Head of caudate nucleus (tissue), 42 donors: ENCODE measurements at regions not wholly inside any gene's neighbourhood (a gene's known extent, or its start where the extent isn't known, plus 50 kb on each side); places are given as distances from the start of the nearest gene placed in this dataset.
"Not testable (repeated sequence)": the region's sequence is repeated elsewhere in the genome, so short reads cannot be mapped to it uniquely, and the experiment has no call there.

Experiments used
- DNase-seq, 42 donors: peaks; one replicate each; pipeline versions ENCODE4 v3.0.0 to v3.0.0-alpha.2; 2020 to 2021; ENCODE audit warnings: mixed read lengths in 7 of 42
- intact Hi-C: fragments of 100-400 bp; cut with DNase I; formaldehyde crosslinking; loops from one replicate; pipeline ENCODE4 v1.15.0; 2022

DNA sequence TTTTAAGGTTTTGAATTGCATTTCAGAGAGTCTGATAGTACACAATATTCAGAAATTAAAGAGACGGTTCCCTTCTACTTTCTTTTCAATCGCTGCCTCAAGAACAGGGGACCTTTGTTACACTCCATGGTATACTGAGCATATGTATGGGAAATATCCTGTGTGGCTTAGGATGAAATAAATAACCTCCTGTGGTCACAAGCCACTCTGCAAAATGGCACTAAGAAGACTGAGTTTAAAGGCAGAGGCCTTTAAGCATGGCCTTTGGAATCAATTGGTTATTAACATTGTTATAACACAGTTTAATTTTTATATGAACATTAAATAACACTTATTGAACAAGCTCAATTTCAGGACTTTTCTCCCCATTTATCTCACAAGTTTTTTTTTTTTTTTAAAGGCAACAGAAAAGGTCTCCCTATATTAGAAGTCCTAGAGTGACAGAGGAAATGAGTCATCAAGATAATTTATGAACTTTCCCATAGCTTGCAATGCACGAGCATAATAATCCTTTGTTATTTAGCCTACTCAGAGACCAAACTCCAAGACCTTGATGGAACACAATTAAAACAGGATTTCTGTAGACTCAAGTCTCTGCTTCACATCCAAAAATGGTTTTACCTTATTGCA, 341.9 kb downstream of the TMEM167A start:
- DNase-seq = no peak
- intact Hi-C loops = no loop called here

DNA sequence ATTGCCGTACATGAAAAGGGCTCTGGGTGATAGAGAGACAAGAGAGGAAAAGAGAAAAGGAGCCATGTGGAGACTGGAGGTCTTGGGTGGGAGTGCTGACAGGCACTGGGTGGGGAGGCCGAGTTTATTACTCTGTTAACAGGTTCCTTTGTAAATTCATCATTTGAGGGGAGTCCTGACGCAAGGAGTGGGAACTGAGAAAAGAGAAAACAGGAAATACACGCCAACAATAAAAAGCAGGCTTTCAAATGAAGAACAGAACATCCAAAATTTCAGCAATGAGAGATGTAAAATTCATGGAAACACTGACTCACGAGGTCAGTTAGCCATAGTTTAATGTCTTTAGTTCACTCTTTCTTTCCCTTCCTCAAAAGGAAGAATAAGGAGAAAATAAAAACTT, 342.8 kb downstream of the TMEM167A start:
- DNase-seq = no peak
- intact Hi-C loops = no loop called here

DNA sequence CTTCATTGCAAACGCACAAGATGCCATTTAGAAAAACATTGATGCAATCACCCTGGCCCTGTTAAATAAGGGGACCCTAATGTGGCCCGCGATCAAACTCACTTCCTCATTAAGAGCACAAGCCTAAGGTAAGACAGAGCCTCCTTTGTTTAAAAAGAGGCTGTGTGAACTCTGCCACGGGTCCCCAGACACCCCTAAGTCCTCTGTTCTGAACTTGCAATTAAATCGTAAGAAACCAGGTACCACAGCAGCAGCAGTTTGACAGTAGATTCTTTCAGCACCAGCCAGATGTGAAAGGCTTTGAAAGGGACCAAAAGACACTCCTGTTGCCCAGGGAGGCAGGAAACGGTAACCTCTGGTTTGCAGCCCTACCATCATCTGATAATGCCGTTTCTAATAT, 346.3 kb downstream of the TMEM167A start:
- no peak for DNase-seq
- intact Hi-C loops = no loop called here

DNA sequence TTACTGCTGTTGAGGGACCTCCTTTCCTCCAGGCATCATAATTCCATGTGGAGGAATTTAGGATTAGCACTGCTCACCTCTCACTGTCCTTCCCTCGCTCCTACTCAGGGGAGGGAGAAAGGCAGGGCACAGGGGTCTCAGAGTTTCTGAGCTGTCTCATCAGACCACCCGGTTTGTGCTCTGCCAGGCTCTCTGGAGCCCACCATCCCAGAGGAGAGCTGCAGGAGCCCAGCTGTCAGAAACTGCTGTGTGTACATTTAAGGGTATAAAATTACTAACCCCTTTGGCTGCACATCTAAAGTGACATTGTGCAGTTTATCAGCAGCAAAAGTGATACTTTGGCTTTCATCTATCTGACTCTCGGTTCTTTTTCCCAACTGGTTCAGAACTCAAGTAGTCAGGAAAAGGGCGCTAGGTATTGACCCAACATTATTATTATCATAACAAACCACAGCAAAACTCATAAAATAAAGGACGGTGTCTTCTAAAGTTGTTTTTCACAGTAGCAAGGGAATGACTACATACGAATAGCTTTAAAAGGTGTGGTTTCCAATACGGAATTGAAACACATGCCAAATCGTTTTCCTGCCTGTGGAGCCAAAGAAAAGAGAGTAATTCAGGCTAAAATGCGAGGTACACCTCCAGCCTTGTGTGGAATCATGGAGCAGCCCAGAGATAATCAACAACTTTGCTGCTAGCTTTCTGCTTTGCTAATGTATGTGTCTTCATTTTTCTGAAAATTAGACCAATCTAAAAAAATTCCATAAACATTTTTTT, 348.1 kb downstream of the TMEM167A start:
- intact Hi-C loops = no loop called here
- DNase-seq = no peak

DNA sequence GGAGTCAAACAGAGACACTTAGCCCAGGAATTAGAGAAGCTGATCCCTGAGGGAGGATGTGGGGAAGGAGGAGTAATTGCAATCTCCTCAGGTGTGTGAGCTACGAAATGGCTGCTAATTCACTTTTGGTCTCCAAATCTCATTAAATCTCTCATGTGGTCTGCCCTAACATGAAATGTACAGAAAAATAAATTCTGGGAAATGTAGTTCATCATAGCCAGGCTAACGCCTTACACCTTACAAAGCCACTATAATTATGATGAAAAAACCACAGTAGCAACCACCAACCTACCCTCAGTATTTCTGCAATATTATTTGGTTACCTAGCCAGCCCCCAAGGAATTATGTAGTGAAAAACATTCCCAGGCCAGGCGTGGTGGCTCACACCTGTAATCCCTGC, 354.0 kb downstream of the TMEM167A start:
- intact Hi-C loops = no loop called here
- no peak for DNase-seq

DNA sequence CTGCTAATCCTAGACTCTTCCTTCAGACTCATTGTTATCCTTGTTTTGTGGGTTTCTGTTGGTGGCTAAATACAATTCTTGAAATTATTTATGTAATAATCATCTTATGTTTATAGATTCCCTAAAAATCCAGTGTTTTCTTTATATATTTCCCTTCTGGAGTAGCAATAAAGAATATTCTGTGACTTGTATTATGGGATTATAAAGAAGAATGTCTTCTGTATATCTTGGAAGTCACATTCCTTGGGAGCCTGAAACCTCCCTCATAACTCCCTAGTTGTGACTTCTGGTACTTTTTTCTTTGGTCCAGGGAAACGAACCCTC, 356.1 kb downstream of the TMEM167A start:
- intact Hi-C loops = no loop called here
- DNase-seq = no peak

DNA sequence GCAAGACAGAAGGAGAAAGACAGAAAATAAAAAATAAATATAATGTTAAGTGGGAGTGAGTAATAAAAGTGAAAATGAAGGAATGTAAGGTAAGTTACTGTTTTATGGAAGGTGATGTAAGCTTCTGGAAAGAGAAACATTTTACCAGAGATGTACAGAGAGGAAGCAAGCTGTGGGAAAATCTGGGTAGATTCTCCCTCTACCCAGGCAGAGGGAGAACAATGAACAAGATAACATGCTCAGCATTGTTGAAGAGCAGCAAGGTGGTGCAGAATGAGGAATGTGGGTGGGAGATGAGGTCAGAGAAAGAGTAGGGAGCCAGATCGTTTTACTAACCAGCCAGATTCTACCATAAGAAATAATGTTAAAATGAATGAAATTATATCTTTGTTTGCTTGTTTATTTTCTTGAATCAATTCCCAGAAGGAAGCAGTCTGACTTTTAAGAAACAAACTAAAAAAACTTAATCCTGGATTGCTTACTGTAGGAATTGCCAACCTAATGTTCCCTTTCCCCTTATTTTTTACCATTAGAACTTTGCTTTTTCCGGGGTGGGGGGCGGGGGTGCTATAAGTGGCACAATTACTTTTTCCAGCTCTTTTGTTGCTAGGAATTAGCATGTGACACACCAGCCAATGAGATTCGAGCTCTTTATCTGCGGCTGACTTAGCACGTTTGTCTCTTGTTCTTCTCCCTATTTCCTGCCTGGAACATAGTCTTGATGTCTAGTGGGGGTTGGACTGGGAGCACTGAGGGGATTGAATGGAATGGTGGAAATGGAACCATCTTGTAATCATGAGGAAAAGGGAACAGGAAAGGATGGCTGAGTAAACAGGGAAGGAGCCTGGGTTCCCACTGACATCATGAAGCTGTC, 356.7 kb downstream of the TMEM167A start:
- DNase-seq = no peak
- intact Hi-C loops = no loop called here

DNA sequence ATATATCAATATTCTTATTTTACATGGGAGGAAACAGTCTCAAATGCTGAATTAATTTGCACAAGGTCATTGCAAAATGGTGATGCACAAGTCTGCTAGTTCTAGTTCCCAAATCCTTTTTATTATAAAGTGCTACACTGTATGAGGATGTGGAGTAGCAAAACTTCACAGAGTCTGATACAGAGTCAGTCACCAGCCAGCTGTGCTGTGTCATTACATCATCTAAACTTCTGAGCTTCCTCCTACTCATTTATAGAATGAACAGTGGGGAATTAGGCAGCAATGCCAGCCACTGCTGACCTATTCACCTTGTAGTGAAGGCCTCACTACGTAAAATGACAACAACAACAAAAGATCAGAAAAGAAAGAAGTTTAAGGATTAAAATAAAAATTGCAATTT, 357.8 kb downstream of the TMEM167A start:
- intact Hi-C loops = no loop called here
- DNase-seq = no peak

DNA sequence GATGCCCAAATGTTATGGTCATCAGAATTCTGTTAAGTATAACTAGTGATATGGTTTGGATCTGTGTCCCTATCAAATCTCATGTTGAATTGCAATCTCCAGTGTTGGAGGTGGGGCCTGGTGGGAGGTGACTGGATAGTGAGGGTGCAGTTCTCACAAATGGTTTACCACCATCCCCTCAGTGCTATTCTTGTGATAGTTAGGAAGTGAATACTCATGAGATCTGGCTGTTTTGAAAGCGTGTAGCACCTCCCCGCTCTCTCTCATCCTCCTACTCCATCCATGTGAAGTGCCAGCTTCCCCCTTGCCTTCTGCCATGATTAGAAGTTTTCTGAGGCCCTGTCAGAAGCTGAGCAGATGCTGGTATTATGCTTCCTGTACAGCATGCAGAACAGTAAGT, 359.5 kb downstream of the TMEM167A start:
- intact Hi-C loops = no loop called here
- no peak for DNase-seq

DNA sequence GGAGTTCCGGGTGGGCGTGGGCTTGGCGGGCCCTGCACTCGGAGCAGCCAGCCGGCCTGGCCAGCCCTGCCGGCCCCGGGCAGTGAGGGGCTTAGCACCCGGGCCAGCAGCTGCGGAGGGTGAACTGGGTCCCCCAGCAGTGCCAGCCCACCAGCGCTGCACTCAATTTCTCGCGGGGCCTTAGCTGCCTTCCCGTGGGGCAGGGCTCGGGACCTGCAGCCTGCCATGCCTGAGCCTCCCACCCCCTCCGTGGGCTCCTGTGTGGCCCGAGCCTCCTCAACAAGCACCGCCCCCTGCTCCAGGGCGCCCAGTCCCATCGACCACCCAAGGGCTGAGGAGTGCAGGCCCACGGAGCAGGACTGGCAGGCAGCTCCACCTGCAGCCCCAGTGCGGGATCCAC, 362.5 kb downstream of the TMEM167A start:
- intact Hi-C loops, DNase-seq: not testable (repeated sequence)

DNA sequence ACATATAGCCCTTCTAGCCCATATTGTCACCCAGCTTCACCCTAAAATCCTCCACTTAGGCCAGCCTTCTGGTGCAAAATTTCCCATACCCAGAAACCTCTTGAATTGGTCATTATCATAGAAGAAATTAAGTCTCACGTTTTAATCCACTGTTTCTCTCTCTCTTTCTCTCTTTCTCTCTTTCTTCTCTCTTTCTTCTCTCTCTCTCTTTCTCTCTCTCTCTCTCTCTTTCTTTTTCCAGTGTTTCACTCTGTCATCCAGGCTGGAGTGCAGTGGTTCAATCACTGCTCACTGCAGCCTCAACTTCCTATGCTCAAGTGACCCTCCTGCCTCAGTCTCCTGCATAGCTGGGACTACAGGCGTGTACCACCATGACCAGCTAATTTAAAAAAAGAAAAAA, 363.4 kb downstream of the TMEM167A start:
- DNase-seq = no peak
- intact Hi-C loops = no loop called here

DNA sequence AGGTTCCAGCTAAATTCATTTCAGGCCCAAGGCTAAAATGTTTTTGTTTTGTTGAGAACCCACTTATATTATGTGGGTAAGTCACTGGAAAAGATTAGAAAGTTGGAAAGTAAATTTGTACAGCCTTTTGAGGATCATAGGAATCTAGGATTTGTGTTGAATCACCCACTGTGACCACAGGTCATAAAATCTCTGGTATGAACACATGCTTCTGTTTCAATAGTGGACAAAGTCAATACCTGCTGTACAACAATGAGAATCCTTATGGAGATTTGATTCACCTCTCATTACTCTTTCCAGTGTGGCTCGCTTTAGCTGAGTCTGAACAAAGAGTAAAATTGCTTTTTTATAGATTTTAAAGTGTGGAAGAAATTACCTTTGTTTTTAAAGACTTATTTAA, 369.5 kb downstream of the TMEM167A start:
- no peak for DNase-seq
- intact Hi-C loops = no loop called here

DNA sequence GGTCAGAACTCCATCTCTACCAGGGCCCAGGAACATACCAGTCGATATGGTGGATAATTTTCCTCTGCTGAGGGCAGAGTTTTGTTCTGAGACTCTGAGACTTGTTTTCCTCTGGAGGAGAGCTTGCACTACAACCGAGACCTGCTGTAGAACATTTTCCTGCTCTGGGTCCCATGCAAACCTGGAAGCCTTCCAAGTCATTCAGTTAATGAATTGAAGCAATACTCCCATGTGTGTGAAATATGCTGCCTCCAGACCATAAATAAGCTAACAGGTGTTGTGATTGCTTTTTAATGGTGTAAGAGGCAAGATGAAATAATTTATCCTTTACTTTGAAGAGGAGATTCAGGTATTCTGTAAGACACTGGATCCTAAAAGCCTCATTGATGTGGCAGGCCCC, 372.8 kb downstream of the TMEM167A start:
- DNase-seq = no peak
- intact Hi-C loops = no loop called here

DNA sequence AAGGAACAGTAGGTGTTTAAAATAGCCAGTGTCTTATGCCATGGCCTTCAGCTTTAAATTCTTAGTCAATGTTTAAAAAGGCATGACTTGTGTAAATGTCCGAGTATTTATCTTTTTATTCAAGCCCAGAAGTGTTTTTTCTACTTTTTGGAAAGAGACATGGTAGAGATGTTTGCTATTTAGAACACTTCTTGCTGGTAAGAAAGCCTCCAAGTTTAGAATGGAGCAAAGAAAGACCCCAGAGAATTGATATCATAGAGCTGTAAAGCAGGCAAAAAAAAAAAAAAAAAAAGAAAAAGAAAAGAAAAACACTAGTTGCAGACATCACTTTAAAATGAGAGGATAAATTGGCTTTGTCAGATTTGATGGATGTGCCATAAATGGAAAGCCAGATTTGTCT, 375.1 kb downstream of the TMEM167A start:
- DNase-seq = no peak
- intact Hi-C loops = no loop called here

DNA sequence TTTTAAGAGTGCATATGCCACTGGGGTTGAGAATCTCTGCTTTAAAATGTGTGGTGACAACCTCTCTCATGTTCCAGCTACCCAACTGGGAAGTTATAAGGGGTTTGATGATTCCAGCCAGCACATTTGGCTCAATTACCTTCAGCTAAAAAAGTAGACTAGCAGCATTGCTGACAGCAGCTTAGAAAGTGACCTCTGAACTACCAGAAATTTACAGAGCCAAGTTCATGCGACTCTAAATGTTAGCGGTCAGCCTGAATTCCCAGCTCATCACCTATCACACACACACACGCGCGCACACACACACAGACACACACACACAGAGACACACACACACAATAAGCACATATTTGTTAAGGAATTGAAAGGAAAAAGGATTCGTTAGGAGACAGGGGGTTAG, 377.5 kb downstream of the TMEM167A start:
- intact Hi-C loops = no loop called here

DNA sequence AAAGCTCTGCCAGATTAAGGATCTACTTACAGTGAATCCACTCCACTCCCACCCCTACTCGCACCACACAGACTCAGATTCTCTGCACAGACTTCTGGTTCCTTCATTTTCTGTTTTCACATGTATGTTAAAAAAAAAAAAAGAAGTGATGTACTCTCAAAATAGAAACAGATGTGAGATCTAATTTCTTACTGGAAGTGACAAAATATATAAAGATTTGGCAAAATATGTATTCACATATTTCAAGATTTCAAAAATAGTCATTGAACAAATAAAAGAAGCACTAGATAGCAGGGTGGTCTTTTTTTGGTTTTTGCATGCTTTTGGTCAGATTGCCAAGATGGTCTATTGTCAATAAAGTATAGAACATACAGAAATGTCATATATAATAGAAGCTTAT, 379.2 kb downstream of the TMEM167A start:
- intact Hi-C loops = no loop called here

More for the DNA sequence above, 377.5 kb downstream of the TMEM167A start:
- DNase-seq = no peak

DNA sequence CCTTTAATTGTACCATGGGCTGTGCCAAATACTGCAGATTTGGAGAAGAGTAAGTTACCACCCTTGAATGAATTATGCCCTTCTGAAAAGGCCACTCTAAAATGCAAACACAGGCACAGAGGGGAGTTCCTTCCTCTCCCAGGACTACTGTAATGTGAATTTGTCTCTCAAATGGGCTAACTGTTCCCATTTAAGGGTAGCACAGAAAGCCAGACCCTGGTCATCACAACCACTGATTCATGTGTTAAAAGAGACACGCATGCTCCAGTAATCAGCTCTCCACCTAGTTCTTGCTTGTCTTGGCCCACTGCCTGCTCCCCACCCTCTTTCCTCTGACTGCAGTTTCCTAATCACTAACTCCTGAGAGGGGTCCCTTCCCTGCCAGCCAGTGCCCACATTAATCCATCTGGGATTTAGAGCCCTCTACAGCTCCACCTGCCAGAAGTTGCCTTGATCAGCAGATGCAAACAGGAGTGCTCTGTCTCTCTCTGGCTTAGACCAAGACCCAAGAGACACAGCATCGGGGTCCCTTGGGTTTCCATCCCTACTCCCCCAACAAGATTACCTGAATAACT, 382.4 kb downstream of the TMEM167A start:
- intact Hi-C loops = no loop called here
- no peak for DNase-seq

More for the DNA sequence above, 379.2 kb downstream of the TMEM167A start:
- DNase-seq = no peak

DNA sequence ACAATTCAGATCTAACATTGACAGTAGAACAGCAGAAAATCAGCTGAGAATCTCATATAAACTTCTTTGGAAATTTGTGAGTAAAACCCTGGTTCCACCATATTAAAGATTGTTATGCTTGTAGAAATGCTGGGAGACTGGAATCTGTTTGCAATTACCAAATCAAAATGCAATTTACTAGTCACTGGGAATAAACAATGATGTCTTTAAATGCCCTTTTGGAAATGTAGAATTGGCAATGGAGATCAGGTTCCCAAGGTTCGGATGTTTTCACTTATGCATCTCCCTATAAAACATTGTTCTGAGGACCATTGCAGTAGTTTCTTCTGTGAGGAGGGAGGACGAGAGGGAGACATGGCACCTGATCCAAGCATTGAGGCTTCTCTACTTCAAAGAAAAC, 384.4 kb downstream of the TMEM167A start:
- intact Hi-C loops = no loop called here
- no peak for DNase-seq

DNA sequence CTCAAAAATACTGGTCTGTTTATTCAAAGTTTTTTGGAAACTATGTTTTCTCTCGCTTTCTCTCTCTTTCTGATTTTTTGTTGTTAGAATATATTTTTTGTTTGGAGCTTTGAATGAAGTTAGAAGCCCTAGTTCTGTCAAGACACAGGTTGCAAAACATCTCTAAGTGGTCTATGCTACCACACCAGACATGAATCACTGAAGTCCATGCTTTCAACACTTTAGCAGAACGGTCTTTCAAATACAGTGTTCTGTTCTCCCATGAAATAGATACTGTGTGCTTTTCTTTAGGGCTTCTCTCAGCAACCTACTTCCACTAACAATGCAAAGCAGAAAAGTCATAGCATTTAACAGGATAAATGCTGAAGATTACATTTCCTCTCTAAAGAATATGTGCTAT, 392.5 kb downstream of the TMEM167A start:
- no peak for DNase-seq
- intact Hi-C loops = no loop called here

DNA sequence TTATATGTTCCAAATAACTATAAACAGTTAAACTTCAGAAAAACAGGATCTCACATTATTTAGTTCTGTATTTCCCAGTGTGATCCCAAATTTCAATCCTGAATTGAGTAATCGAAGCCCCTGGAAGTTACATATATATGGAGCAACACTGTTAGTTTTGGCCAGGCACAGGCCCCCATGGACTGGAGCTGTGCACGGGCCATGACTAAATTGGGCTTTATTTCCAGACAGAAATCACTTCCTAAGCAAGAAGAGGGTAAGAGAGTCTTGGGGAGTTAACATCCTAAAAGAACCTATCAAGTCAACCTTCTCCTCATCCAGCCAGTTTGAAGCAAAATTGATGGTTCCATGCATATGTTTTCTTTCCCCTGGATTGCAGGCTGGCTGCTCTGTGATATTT, 393.0 kb downstream of the TMEM167A start:
- DNase-seq = no peak
- intact Hi-C loops = no loop called here
